ENCODE measurements at regions not wholly inside any gene's neighbourhood (a gene's known extent, or its start where the extent isn't known, plus 50 kb on each side); places are given as distances from the start of the nearest gene placed in this dataset.

DNA sequence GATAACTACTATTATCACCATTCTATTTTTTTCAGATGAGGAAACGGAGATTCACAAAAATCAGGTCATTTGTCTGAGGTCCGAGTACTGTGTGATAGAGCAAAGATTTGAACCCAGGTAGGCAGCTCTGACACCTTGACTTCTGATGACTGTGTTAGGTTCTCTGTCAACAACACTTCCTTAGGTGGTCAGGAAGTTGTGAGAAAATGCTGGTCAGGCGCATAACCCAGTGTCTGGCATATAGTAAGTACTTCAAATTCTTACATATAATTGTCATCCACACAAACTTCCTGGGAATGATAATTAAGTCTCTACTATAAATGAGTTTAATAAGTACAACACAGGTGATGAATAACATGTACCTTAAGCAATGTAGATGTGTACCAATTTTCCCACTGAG lies 381.5 kb downstream of the NEBL start:
- Histone ChIP-seq H3K14ac (ENCODE audit: insufficient read length) (no peak overlapping the region), H3K4me2 (ENCODE audit: insufficient read depth in 1 of 2, low read depth in 2 of 2, low read length in 2 of 2) (no peak overlapping the region), H2BK20ac (ENCODE audit: low read length) (no peak overlapping the region), H2BK15ac (ENCODE audit: low read length) (no peak overlapping the region), H3K56ac (replicated peaks; ENCODE audit: insufficient read length, low read depth, low read length) (no peak overlapping the region), H4K8ac (ENCODE audit: extremely low read depth, insufficient read depth, low read length) (no peak overlapping the region), H3K23me2 (ENCODE audit: low read depth, low read length) (no peaks in the 10 kb centered on the region), H2BK12ac (ENCODE audit: low read depth, low read length) (no peak overlapping the region), H3K4me3 (ENCODE audit: extremely low read depth in 1 of 4, insufficient read depth in 2 of 4, low read depth in 3 of 4, low read length in 4 of 4) (no peak overlapping the region), H4K91ac (replicated peaks; ENCODE audit: insufficient read length, low read length) (no peak overlapping the region), H4K20me1 (replicated peaks in 1 of 2; ENCODE audit: control insufficient read depth in 1 of 2, insufficient read depth in 2 of 2, low read length in 2 of 2) (no peaks in the 10 kb centered on the region), H3K9ac (replicated peaks in 1 of 4; ENCODE audit: extremely low read depth in 1 of 4, low read depth in 3 of 4, low read length in 3 of 4) (no peak overlapping the region), H3K9me3 (ENCODE audit: insufficient read depth in 2 of 2, low read depth in 1 of 2, low read length in 1 of 2) (no peaks in the 10 kb centered on the region), H3K4me1 (replicated peaks in 1 of 4; ENCODE audit: control insufficient read depth in 3 of 4, insufficient read depth in 4 of 4, low read length in 3 of 4) (no peaks in the 10 kb centered on the region), H3K4ac (replicated peaks; ENCODE audit: insufficient read length, low read depth, low read length) (no peak overlapping the region), H3K79me2 (ENCODE audit: control insufficient read depth in 1 of 2, insufficient read depth in 2 of 2, low read length in 2 of 2) (no peaks in the 10 kb centered on the region), H3K23ac (ENCODE audit: insufficient read length) (no peak overlapping the region), H3K79me1 (ENCODE audit: low read depth, low read length) (no peaks in the 10 kb centered on the region), H4K5ac (ENCODE audit: insufficient read length, low read depth, low read length) (no peak overlapping the region), H3K18ac (ENCODE audit: extremely low read depth, low read length) (no peak overlapping the region), H2AK5ac (ENCODE audit: low read depth, low read length) (no peak overlapping the region), H2AFZ (ENCODE audit: low read length) (no peak overlapping the region), H2BK5ac (ENCODE audit: low read depth, low read length) (no peak overlapping the region), H3K36me3 (ENCODE audit: control insufficient read depth in 2 of 4, insufficient read depth in 4 of 4, low read length in 3 of 4) (no peaks in the 10 kb centered on the region), H3K27ac (ENCODE audit: low read depth, low read length) (no peak overlapping the region), H3K27me3 (replicated peaks in 1 of 4; ENCODE audit: control insufficient read depth in 3 of 4, extremely low read depth in 1 of 4, insufficient read depth in 3 of 4, low read length in 3 of 4) (no peaks in the 10 kb centered on the region), H2BK120ac (replicated peaks; ENCODE audit: low read depth, low read length) (no peak overlapping the region)
- ChIA-PET POLR2A (ENCODE audit: partially characterized antibody) (no interaction called here), CTCF (ENCODE audit: partially characterized antibody) (no interaction called here)
- FAIRE-seq (no peak), DNase-seq (ENCODE audit: low read depth in 1 of 2, low spot score in 2 of 2) (no peak)
- WGBS, 2 experiments (ENCODE audit: extremely low coverage in 1 of 2, insufficient coverage in 1 of 2, insufficient read length in 1 of 2, insufficient replicate concordance in 2 of 2, low coverage in 1 of 2, low lambda C conversion rate in 2 of 2, missing lambda C conversion rate in 1 of 2) = 97% methylated on average over 3 of the region's 3 CpGs; no CpG with 5 or more reads in 1 of the 2 experiments
- no peak for TF ChIP-seq SAP30 (IDR thresholded peaks at IDR 0.05; ENCODE audit: insufficient read depth, insufficient replicate concordance, low read length)
- no peak for TF ChIP-seq TBP (IDR thresholded peaks at IDR 0.05; ENCODE audit: low read depth, low read length)
- TF ChIP-seq ASH2L (IDR thresholded peaks at IDR 0.05; ENCODE audit: low read length) = no peak
- TF ChIP-seq KDM1A (IDR thresholded peaks at IDR 0.05; ENCODE audit: borderline replicate concordance, low read length) = no peak
- no peak for TF ChIP-seq SIN3A (conservative IDR thresholded peaks at IDR 0.05 in 1 of 2, IDR thresholded peaks at IDR 0.05 in 1 of 2; ENCODE audit: low read depth in 1 of 2, low read length in 2 of 2)
- no peak for TF ChIP-seq YY1 (IDR thresholded peaks at IDR 0.05; ENCODE audit: low read depth, low read length)
- no peak for TF ChIP-seq POLR2AphosphoS5 (IDR thresholded peaks at IDR 0.05; ENCODE audit: low read depth, low read length)
- TF ChIP-seq, protein P1, sequence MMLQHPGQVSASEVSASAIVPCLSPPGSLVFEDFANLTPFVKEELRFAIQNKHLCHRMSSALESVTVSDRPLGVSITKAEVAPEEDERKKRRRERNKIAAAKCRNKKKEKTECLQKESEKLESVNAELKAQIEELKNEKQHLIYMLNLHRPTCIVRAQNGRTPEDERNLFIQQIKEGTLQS (IDR thresholded peaks at IDR 0.05; ENCODE audit: insufficient read depth, low read depth, low read length) = no peak
- TF ChIP-seq FOSL1 (IDR thresholded peaks at IDR 0.05; ENCODE audit: insufficient read depth, low read depth, low read length) = no peak
- TF ChIP-seq GABPA (IDR thresholded peaks at IDR 0.05; ENCODE audit: borderline replicate concordance, insufficient read depth, low read length) = no peak
- no peak for TF ChIP-seq TAF7 (optimal IDR thresholded peaks at IDR 0.05; ENCODE audit: borderline replicate concordance, low read depth, low read length)
- TF ChIP-seq NRF1 (IDR thresholded peaks at IDR 0.05; ENCODE audit: low read depth, low read length) = no peak
- TF ChIP-seq, protein P2, sequence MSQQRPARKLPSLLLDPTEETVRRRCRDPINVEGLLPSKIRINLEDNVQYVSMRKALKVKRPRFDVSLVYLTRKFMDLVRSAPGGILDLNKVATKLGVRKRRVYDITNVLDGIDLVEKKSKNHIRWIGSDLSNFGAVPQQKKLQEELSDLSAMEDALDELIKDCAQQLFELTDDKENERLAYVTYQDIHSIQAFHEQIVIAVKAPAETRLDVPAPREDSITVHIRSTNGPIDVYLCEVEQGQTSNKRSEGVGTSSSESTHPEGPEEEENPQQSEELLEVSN (IDR thresholded peaks at IDR 0.05) = no peak

Data from H1 (cell line).